ENCODE measurements at regions not wholly inside any gene's neighbourhood (a gene's known extent, or its start where the extent isn't known, plus 50 kb on each side); places are given as distances from the start of the nearest gene placed in this dataset.

- Histone ChIP-seq H3K27ac (ENCODE audit: low read depth in 1 of 2, low read length in 1 of 2) (no peak overlapping the region), H3K4me3 (ENCODE audit: low read length in 2 of 2) (no peak overlapping the region), H3K27me3 (ENCODE audit: control insufficient read depth in 2 of 2, insufficient read depth in 1 of 2, low read length in 1 of 2) (no peaks in the 10 kb centered on the region), H3K36me3 (ENCODE audit: control insufficient read depth in 2 of 2, insufficient read depth in 2 of 2, low read length in 1 of 2) (no peaks in the 10 kb centered on the region), H3K9me3 (ENCODE audit: control insufficient read depth in 2 of 2, insufficient read depth in 1 of 2, low read length in 1 of 2) (peaks cover 0 to 2% of the 10 kb centered on the region in 2 donors), H3K4me1 (ENCODE audit: control insufficient read depth in 2 of 2, insufficient read depth in 2 of 2, low read length in 2 of 2) (no peaks in the 10 kb centered on the region)
- 87% methylated on average over 4 of the region's 4 CpGs for WGBS
- no peak for DNase-seq (ENCODE audit: low read depth in 6 of 9, low spot score in 9 of 9)
Measured at GRCh38 chr11:122375687-122376399, 259.8 kb upstream of the BLID start.

DNA sequence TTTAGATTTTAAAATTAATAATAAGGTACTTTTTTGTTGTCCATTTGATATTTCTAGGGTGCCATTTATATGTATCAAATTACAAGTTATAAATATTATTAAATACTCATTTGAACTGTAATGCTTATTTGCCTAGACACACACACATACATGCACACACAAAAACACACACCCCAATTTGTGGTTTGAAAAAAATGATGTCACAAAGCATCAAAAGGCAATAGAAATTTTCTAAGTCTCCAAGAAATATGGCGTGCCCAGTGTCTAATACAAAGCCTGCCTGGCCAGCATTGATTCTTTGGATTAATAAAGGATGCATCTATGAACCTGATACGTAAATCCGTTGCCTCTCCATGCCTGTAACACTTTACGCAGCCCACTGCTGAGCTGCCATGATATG, 252.8 kb upstream of the BLID start:
- H3K9me3 ChIP-seq (ENCODE audit: control insufficient read depth in 2 of 2, insufficient read depth in 1 of 2, low read length in 1 of 2), result no peaks in the 10 kb centered on the region
- 95% methylated on average over 4 of the region's 4 CpGs for whole genome bisulfite sequencing
- no peaks in the 10 kb centered on the region for H3K36me3 ChIP-seq (ENCODE audit: control insufficient read depth in 2 of 2, insufficient read depth in 2 of 2, low read length in 1 of 2)
- no peak overlapping the region for H3K27ac ChIP-seq (ENCODE audit: low read depth in 1 of 2, low read length in 1 of 2)
- H3K4me1 ChIP-seq (ENCODE audit: control insufficient read depth in 2 of 2, insufficient read depth in 2 of 2, low read length in 2 of 2), result no peaks in the 10 kb centered on the region
- H3K27me3 ChIP-seq (ENCODE audit: control insufficient read depth in 2 of 2, insufficient read depth in 1 of 2, low read length in 1 of 2), result no peaks in the 10 kb centered on the region
- no peak for DNase-seq (ENCODE audit: low read depth in 6 of 9, low spot score in 9 of 9)
- H3K4me3 ChIP-seq (ENCODE audit: low read length in 2 of 2), result no peak overlapping the region

DNA sequence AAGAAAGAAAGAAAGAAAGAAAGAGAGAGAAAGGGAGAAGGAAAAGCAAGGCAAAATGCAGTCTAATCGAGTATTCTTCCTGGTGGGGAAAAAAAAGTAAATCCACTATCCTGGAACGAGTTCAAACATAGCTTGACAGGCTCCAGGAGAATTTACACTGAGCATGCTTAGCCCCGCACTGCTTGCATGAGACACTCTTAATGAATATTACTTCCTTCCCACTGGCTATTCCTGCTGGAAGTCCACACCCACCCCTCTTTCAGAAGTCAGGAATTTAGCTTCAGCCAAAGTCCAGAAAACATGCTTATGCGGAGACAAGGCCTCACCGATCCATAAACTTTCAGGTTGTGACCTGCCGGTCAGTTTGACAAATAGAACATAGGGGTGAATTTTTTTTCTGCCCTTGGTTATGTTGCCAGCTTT, 251.8 kb upstream of the BLID start:
- 89% methylated on average over 6 of the region's 6 CpGs for WGBS

DNA sequence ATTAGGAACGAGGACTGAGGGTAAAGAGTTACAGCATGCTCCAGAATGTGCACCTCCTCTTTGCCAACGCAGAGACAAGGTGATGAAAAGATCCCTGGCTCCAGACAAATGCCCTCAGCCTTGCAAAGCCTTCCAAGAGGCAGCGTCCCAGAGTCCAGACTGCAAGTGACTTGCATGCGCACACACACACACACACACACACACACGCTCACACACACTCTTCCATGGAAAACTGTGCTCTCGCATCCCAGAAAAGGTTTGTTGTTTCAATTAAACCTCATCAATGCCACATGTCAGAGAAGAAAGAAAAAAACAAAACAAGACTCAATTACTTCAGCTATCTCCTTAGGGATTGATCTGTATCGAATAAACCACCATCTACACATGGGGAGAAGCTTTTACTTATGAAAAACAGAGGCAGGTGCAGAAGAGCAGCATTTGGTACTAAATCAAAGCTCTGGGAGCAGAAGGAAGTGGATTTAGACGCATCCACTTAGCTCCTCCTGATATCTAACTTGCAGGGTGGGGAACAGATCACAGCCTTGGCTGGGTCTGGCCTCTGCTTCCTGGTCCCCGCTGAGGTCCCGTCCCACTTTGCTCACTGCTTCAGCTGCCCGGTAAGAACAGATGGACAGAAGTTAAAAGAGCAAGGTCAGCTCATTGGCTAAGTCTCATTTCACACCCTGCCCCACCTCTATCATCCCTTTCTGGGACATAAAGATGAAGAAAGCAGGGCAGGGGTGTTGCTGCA, 249.8 kb upstream of the BLID start:
- H3K4me3 ChIP-seq (ENCODE audit: low read length in 2 of 2), result peak overlapping the region in 1 of 2 donors; percentile 26
- no peak for DNase-seq (ENCODE audit: low read depth in 6 of 9, low spot score in 9 of 9)
- H3K4me1 ChIP-seq (ENCODE audit: control insufficient read depth in 2 of 2, insufficient read depth in 2 of 2, low read length in 2 of 2), result no peaks in the 10 kb centered on the region
- WGBS, result 87% methylated on average over 11 of the region's 11 CpGs
- peak overlapping the region in 1 of 2 donors; percentile 61 for H3K27ac ChIP-seq (ENCODE audit: low read depth in 1 of 2, low read length in 1 of 2)
- H3K9me3 ChIP-seq (ENCODE audit: control insufficient read depth in 2 of 2, insufficient read depth in 1 of 2, low read length in 1 of 2), result no peaks in the 10 kb centered on the region
- no peaks in the 10 kb centered on the region for H3K36me3 ChIP-seq (ENCODE audit: control insufficient read depth in 2 of 2, insufficient read depth in 2 of 2, low read length in 1 of 2)
- H3K27me3 ChIP-seq (ENCODE audit: control insufficient read depth in 2 of 2, insufficient read depth in 1 of 2, low read length in 1 of 2), result no peaks in the 10 kb centered on the region

More for the DNA sequence above, 251.8 kb upstream of the BLID start:
- H3K36me3 ChIP-seq (ENCODE audit: control insufficient read depth in 2 of 2, insufficient read depth in 2 of 2, low read length in 1 of 2), result no peaks in the 10 kb centered on the region
- no peaks in the 10 kb centered on the region for H3K4me1 ChIP-seq (ENCODE audit: control insufficient read depth in 2 of 2, insufficient read depth in 2 of 2, low read length in 2 of 2)
- H3K9me3 ChIP-seq (ENCODE audit: control insufficient read depth in 2 of 2, insufficient read depth in 1 of 2, low read length in 1 of 2), result no peaks in the 10 kb centered on the region
- no peak overlapping the region for H3K4me3 ChIP-seq (ENCODE audit: low read length in 2 of 2)
- no peak for DNase-seq (ENCODE audit: low read depth in 6 of 9, low spot score in 9 of 9)
- no peaks in the 10 kb centered on the region for H3K27me3 ChIP-seq (ENCODE audit: control insufficient read depth in 2 of 2, insufficient read depth in 1 of 2, low read length in 1 of 2)
- H3K27ac ChIP-seq (ENCODE audit: low read depth in 1 of 2, low read length in 1 of 2), result peak overlapping the region in 1 of 2 donors; percentile 51

- 86% methylated on average over 5 of the region's 5 CpGs for WGBS
- no peak overlapping the region for H3K27ac ChIP-seq (ENCODE audit: low read depth in 1 of 2, low read length in 1 of 2)
- no peaks in the 10 kb centered on the region for H3K9me3 ChIP-seq (ENCODE audit: control insufficient read depth in 2 of 2, insufficient read depth in 1 of 2, low read length in 1 of 2)
- no peaks in the 10 kb centered on the region for H3K27me3 ChIP-seq (ENCODE audit: control insufficient read depth in 2 of 2, insufficient read depth in 1 of 2, low read length in 1 of 2)
- H3K4me3 ChIP-seq (ENCODE audit: low read length in 2 of 2), result no peak overlapping the region
- DNase-seq (ENCODE audit: low read depth in 6 of 9, low spot score in 9 of 9), result no peak
- H3K36me3 ChIP-seq (ENCODE audit: control insufficient read depth in 2 of 2, insufficient read depth in 2 of 2, low read length in 1 of 2), result no peaks in the 10 kb centered on the region
- no peaks in the 10 kb centered on the region for H3K4me1 ChIP-seq (ENCODE audit: control insufficient read depth in 2 of 2, insufficient read depth in 2 of 2, low read length in 2 of 2)
Measured at GRCh38 chr11:122363296-122363695, 247.3 kb upstream of the BLID start.

DNA sequence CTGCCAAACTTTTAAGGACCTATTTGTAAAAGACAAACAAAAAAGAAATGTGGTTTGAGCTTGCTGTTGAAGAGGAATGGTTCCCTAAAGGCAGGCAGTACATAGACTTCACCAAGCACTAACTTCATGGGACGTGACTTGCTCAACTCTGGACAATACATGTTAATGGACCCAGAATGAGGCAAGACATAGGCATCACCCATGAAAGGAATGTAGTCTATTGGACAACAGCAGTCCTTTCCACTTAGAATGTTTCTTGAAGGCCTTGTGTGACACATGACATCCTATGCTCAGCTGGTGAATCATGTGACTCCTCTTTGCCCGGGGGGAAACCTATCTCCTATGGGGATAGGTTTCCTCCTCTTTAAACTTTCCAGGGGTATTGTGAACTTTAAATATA, 246.4 kb upstream of the BLID start:
- Histone ChIP-seq H3K4me3 (ENCODE audit: low read length in 2 of 2) (no peak overlapping the region), H3K9me3 (ENCODE audit: control insufficient read depth in 2 of 2, insufficient read depth in 1 of 2, low read length in 1 of 2) (no peaks in the 10 kb centered on the region), H3K27ac (ENCODE audit: low read depth in 1 of 2, low read length in 1 of 2) (no peak overlapping the region), H3K36me3 (ENCODE audit: control insufficient read depth in 2 of 2, insufficient read depth in 2 of 2, low read length in 1 of 2) (no peaks in the 10 kb centered on the region), H3K4me1 (ENCODE audit: control insufficient read depth in 2 of 2, insufficient read depth in 2 of 2, low read length in 2 of 2) (no peaks in the 10 kb centered on the region), H3K27me3 (ENCODE audit: control insufficient read depth in 2 of 2, insufficient read depth in 1 of 2, low read length in 1 of 2) (no peaks in the 10 kb centered on the region)
- WGBS, result 94% methylated on average over 2 of the region's 2 CpGs
- DNase-seq (ENCODE audit: low read depth in 6 of 9, low spot score in 9 of 9), result no peak

DNA sequence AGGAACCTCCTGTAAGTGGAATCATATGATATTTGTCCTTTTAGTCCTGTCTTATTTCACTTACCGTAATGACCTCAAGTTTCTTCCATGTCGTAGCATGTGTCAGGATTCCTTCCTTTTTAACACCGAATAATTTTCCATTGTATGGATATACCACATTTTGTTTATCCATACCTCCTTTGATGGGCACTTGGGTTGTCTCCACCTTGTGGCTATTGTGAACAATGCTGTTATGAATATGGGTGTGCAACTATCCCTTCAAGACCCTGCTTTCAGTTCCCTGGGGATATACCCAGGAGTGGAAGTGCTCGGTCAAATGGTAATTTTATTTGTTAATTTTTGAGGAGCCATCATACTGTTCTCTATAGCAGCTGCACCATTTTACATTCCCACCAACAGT, 244.9 kb upstream of the BLID start:
- 97% methylated on average over 4 of the region's 4 CpGs for WGBS
- Histone ChIP-seq H3K4me1 (ENCODE audit: control insufficient read depth in 2 of 2, insufficient read depth in 2 of 2, low read length in 2 of 2) (no peaks in the 10 kb centered on the region), H3K36me3 (ENCODE audit: control insufficient read depth in 2 of 2, insufficient read depth in 2 of 2, low read length in 1 of 2) (no peaks in the 10 kb centered on the region), H3K27ac (ENCODE audit: low read depth in 1 of 2, low read length in 1 of 2) (no peak overlapping the region), H3K27me3 (ENCODE audit: control insufficient read depth in 2 of 2, insufficient read depth in 1 of 2, low read length in 1 of 2) (no peaks in the 10 kb centered on the region), H3K9me3 (ENCODE audit: control insufficient read depth in 2 of 2, insufficient read depth in 1 of 2, low read length in 1 of 2) (no peaks in the 10 kb centered on the region), H3K4me3 (ENCODE audit: low read length in 2 of 2) (no peak overlapping the region)
- DNase-seq (ENCODE audit: low read depth in 6 of 9, low spot score in 9 of 9), result no peak

GRCh38 chr11:122359081-122359571, 243.1 kb upstream of the BLID start:
- H3K27me3 ChIP-seq (ENCODE audit: control insufficient read depth in 2 of 2, insufficient read depth in 1 of 2, low read length in 1 of 2), result no peaks in the 10 kb centered on the region
- 90% methylated on average over 11 of the region's 11 CpGs for WGBS
- DNase-seq (ENCODE audit: low read depth in 6 of 9, low spot score in 9 of 9), result no peak
- H3K9me3 ChIP-seq (ENCODE audit: control insufficient read depth in 2 of 2, insufficient read depth in 1 of 2, low read length in 1 of 2), result no peaks in the 10 kb centered on the region
- no peak overlapping the region for H3K4me3 ChIP-seq (ENCODE audit: low read length in 2 of 2)
- no peaks in the 10 kb centered on the region for H3K4me1 ChIP-seq (ENCODE audit: control insufficient read depth in 2 of 2, insufficient read depth in 2 of 2, low read length in 2 of 2)
- no peak overlapping the region for H3K27ac ChIP-seq (ENCODE audit: low read depth in 1 of 2, low read length in 1 of 2)
- no peaks in the 10 kb centered on the region for H3K36me3 ChIP-seq (ENCODE audit: control insufficient read depth in 2 of 2, insufficient read depth in 2 of 2, low read length in 1 of 2)

DNA sequence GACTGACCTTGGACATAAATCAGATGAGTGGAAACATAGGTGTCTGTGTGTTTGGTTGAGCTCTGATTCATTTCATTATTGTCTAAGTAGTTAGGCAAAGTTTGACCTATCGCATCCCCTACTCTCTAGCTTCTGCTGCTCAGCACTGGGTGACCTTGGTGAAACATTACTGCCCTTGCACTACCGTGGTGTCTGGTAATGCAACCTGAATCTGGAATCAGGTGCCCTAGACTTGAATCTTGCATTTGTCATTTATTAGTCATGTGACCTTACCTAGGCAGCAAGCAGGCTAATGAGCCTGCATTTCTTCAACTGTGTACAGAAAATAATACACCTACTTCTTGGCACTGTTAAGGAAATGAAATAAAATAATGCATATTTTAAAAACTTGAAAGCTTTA, 242.3 kb upstream of the BLID start:
- no peak for DNase-seq (ENCODE audit: low read depth in 6 of 9, low spot score in 9 of 9)
- H3K9me3 ChIP-seq (ENCODE audit: control insufficient read depth in 2 of 2, insufficient read depth in 1 of 2, low read length in 1 of 2), result no peaks in the 10 kb centered on the region
- no peaks in the 10 kb centered on the region for H3K4me1 ChIP-seq (ENCODE audit: control insufficient read depth in 2 of 2, insufficient read depth in 2 of 2, low read length in 2 of 2)
- no peak overlapping the region for H3K4me3 ChIP-seq (ENCODE audit: low read length in 2 of 2)
- H3K36me3 ChIP-seq (ENCODE audit: control insufficient read depth in 2 of 2, insufficient read depth in 2 of 2, low read length in 1 of 2), result no peaks in the 10 kb centered on the region
- H3K27me3 ChIP-seq (ENCODE audit: control insufficient read depth in 2 of 2, insufficient read depth in 1 of 2, low read length in 1 of 2), result no peaks in the 10 kb centered on the region
- no peak overlapping the region for H3K27ac ChIP-seq (ENCODE audit: low read depth in 1 of 2, low read length in 1 of 2)
- 96% methylated on average over 2 of the region's 2 CpGs for WGBS
